Adrenal gland (tissue), 9 donors: ENCODE measurements at regions not wholly inside any gene's neighbourhood (a gene's known extent, or its start where the extent isn't known, plus 50 kb on each side); places are given as distances from the start of the nearest gene placed in this dataset.
A peak's percentile ranks its signal among the peaks of the same experiment; 100 is the strongest.
"Not testable (repeated sequence)": the region's sequence is repeated elsewhere in the genome, so short reads cannot be mapped to it uniquely, and the experiment has no call there.

Experiments
- DNase-seq, 7 donors: peaks; one replicate each; pipeline ENCODE4 v3.0.0-alpha.2; 2019 to 2020
- H3K27ac ChIP-seq, 5 donors: fragments of 200-600 bp; sonication (generic) in 4 of 5; 1 replicate in 3 of 5; 2 replicates in 2 of 5; pipeline versions ENCODE4 v1.5.1 to v1.8.0; 2016 to 2020; ENCODE audit warnings: mild to moderate bottlenecking in 1 of 5
- H3K27me3 ChIP-seq: fragments of 200-600 bp; 2 replicates; pipeline ENCODE4 v1.8.0; 2021
- H3K36me3 ChIP-seq, 2 donors: fragments of 200-600 bp; replicated peaks in 1 of 2; 1 replicate in 1 of 2; 2 replicates in 1 of 2; pipeline versions ENCODE4 v1.5.1 to v1.8.0; 2018 to 2022
- H3K4me1 ChIP-seq, 2 donors: fragments of 200-600 bp; replicated peaks in 1 of 2; 1 replicate in 1 of 2; 2 replicates in 1 of 2; pipeline versions ENCODE4 v1.5.1 to v1.8.0; 2018 to 2021
- H3K4me3 ChIP-seq, 4 donors: fragments of 200-600 bp; sonication (generic) in 3 of 4; one replicate each; pipeline ENCODE4 v1.5.1; 2016 to 2018
- H3K9me3 ChIP-seq, 3 donors: fragments of 200-600 bp; sonication (generic) in 1 of 3; replicated peaks in 1 of 3; 1 replicate in 2 of 3; 2 replicates in 1 of 3; pipeline versions ENCODE4 v1.5.1 to v1.8.0; 2016 to 2021
- POLR2A ChIP-seq, 2 donors: fragments of 450-650 bp; IDR thresholded peaks; one replicate each; pipeline ENCODE4 v1.6.1; 2017; ENCODE audit warnings: antibody characterized with exemption in 2 of 2, mild to moderate bottlenecking in 2 of 2, moderate library complexity in 1 of 2
- WGBS, 4 donors: extraction: QIAGEN DNeasy Blood & Tissue Kit in 2 of 4; methylation state at CpG; one replicate each; pipeline versions ENCODE4 v1.1.5 to v1.1.7; 2013 to 2017; 5-methylcytosine and 5-hydroxymethylcytosine counted together
- intact Hi-C, 2 donors: fragments of 100-400 bp; cut with DNase I; formaldehyde crosslinking; loops; one replicate each; pipeline versions ENCODE4 v1.14.1 to v1.15.0; 2022 to 2023
- TF ChIP-seq, protein P1 (sequence below), 6 experiments: fragments of 450-650 bp in 4 of 6; fragments of 200-600 bp in 2 of 6; sonication (generic) in 1 of 6; IDR thresholded peaks; 1 replicate in 5 of 6; 2 replicates in 1 of 6; pipeline versions ENCODE4 v1.5.1 to v1.8.0; 2016 to 2021; ENCODE audit warnings: antibody characterized with exemption in 6 of 6, mild to moderate bottlenecking in 2 of 6, moderate library complexity in 1 of 6
- donor health status: healthy with polysubstance abuse.
- donor health status: Bipolar disorder and iron deficiency.
- donor health status: DM: yes; HTN: yes; CAD: no.
- donor health status: DM: no; HTN: no; CAD: no.
- donor health status: DM: no; HTN: no; CAD: no.

GRCh38 chr7:152520861-152521302 lies 85.1 kb upstream of the KMT2C start:
- H3K9me3 ChIP-seq, result no peaks in the 10 kb centered on the region
- H3K4me3 ChIP-seq, result no peak overlapping the region
- TF ChIP-seq POLR2A (IDR thresholded peaks at IDR 0.05), result no peak
- TF ChIP-seq, protein P1, sequence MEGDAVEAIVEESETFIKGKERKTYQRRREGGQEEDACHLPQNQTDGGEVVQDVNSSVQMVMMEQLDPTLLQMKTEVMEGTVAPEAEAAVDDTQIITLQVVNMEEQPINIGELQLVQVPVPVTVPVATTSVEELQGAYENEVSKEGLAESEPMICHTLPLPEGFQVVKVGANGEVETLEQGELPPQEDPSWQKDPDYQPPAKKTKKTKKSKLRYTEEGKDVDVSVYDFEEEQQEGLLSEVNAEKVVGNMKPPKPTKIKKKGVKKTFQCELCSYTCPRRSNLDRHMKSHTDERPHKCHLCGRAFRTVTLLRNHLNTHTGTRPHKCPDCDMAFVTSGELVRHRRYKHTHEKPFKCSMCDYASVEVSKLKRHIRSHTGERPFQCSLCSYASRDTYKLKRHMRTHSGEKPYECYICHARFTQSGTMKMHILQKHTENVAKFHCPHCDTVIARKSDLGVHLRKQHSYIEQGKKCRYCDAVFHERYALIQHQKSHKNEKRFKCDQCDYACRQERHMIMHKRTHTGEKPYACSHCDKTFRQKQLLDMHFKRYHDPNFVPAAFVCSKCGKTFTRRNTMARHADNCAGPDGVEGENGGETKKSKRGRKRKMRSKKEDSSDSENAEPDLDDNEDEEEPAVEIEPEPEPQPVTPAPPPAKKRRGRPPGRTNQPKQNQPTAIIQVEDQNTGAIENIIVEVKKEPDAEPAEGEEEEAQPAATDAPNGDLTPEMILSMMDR (IDR thresholded peaks at IDR 0.05), result no peak
- intact Hi-C loops, result no loop called here
- no peak overlapping the region for H3K27ac ChIP-seq
- 54 to 68% (median 57%) methylated on average over 5 of the region's 5 CpGs for WGBS, 4 donors
- peak in 6 of 7 donors; percentile 36 to 76 (median 56) for DNase-seq
- H3K36me3 ChIP-seq, result no peaks in the 10 kb centered on the region
- H3K27me3 ChIP-seq, result no peaks in the 10 kb centered on the region
- peaks cover 21 to 23% of the 10 kb centered on the region in 2 donors for H3K4me1 ChIP-seq

DNA sequence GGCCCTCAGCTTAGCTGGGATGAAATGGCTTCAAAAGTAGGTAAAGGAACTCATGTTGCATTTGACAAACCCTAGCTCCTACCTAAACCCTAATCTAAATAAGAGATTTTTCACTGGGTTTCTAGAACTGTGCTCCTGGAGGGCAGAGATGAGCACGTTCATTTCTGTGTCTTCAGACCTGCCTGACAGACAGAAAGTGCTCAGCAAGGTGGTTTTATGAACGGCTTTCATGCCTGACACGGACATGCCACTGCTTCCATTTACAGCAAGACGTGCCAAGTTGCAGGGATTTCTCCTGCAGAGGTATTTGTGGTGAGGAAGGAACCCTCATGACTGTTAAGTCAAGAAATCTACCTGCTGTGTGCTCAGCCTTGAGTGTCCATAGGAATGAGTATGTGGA lies 83.5 kb upstream of the KMT2C start:
- Histone ChIP-seq H3K4me1 (peaks cover 21 to 23% of the 10 kb centered on the region in 2 donors), H3K27me3 (no peaks in the 10 kb centered on the region), H3K36me3 (no peaks in the 10 kb centered on the region), H3K27ac (no peak overlapping the region), H3K9me3 (no peaks in the 10 kb centered on the region), H3K4me3 (no peak overlapping the region)
- TF ChIP-seq, protein P1 (IDR thresholded peaks at IDR 0.05), result no peak
- TF ChIP-seq POLR2A (IDR thresholded peaks at IDR 0.05), result no peak
- DNase-seq, result no peak
- WGBS, 4 donors, result 62 to 87% (median 73%) methylated on average over 1 to 4 of the region's 4 CpGs
- intact Hi-C loops, result no loop called here

DNA sequence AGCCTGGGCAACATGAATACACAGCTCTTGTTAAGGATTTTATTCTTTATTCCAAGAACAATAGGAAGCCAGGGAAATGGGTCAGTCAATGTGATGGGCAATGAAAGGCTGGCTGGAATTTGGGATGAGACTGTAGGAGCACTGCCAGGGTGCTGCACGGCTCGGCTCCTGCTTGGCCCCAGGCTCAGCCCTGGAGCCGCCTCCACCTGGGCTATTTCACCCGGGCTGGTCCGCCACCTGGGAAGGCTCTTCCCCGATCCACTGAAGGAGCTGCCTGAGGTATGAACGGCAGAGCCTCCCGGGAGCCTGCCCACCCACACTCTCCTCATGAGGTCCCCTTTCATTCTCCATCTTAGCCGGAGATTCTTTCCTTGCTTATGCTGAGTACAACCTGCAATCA lies 80.4 kb upstream of the KMT2C start:
- WGBS, 4 donors, result 85 to 93% (median 87%) methylated on average over 7 to 9 of the region's 9 CpGs
- DNase-seq, result no peak
- intact Hi-C loops, result no loop called here

GRCh38 chr7:152515266-152515950 lies 79.6 kb upstream of the KMT2C start:
- WGBS, 4 donors, result 78 to 88% (median 87%) methylated on average over 21 to 25 of the region's 25 CpGs
- H3K36me3 ChIP-seq, H3K27me3 ChIP-seq, H3K4me3 ChIP-seq, intact Hi-C loops, H3K27ac ChIP-seq, DNase-seq, H3K4me1 ChIP-seq, H3K9me3 ChIP-seq: not testable (repeated sequence)

More for the DNA sequence above, 80.4 kb upstream of the KMT2C start:
- no peaks in the 10 kb centered on the region for H3K27me3 ChIP-seq
- H3K9me3 ChIP-seq, result no peaks in the 10 kb centered on the region
- H3K27ac ChIP-seq, result no peak overlapping the region
- TF ChIP-seq, protein P1 (IDR thresholded peaks at IDR 0.05), result no peak
- no peak for TF ChIP-seq POLR2A (IDR thresholded peaks at IDR 0.05)
- H3K36me3 ChIP-seq, result no peaks in the 10 kb centered on the region
- no peak overlapping the region for H3K4me3 ChIP-seq
- H3K4me1 ChIP-seq, result peaks cover 5 to 6% of the 10 kb centered on the region in 2 donors

GRCh38 chr7:152514771-152515105 lies 78.9 kb upstream of the KMT2C start:
- Histone ChIP-seq H3K27me3 (no peaks in the 10 kb centered on the region), H3K4me1 (no peaks in the 10 kb centered on the region), H3K9me3 (no peaks in the 10 kb centered on the region), H3K4me3 (no peak overlapping the region), H3K27ac (no peak overlapping the region), H3K36me3 (no peaks in the 10 kb centered on the region)
- WGBS, 4 donors, result 89 to 96% (median 92%) methylated on average over 12 to 14 of the region's 14 CpGs
- DNase-seq, result no peak
- intact Hi-C loops, result no loop called here
- no peak for TF ChIP-seq POLR2A (IDR thresholded peaks at IDR 0.05)
- TF ChIP-seq, protein P1 (IDR thresholded peaks at IDR 0.05), result no peak
